ENCODE measurements at regions not wholly inside any gene's neighbourhood (a gene's known extent, or its start where the extent isn't known, plus 50 kb on each side); places are given as distances from the start of the nearest gene placed in this dataset.

DNA sequence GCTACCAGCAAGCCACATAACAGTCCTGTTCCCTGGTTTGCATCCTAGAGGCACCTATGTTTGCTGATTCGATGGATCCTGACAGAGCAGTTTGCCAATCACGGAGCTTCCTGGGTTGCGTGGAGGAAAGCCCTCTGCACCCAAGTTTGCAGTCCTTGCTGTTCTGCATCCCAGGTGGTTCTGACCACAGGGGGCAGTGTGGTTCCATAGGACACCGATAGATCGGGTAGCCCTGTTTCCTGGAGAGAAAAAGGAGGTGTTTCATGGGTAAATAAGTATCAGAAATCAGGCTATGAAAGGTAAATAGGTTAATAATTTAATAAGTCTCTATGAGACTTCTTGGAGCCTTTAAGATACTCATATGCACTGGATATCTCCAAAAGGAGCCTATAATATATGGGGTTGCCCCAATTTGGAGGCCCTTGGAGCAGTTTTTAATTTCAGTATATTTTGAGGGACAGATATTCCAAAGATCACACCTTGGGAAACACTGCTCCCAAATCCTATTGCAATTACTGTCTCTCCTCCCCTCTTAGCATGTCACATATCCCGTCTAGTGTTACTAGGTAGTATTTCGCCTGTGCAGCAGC is 194.6 kb upstream of the TPM1 start:
- Mint-ChIP-seq H3K9me3 (ENCODE audit: unreplicated experiment) (no peaks in the 10 kb centered on the region), H3K36me3 (ENCODE audit: unreplicated experiment) (no peaks in the 10 kb centered on the region), H3K4me3 (ENCODE audit: unreplicated experiment) (no peak overlapping the region), H3K27ac (ENCODE audit: unreplicated experiment) (peak overlapping the region; percentile 79), H3K27me3 (ENCODE audit: unreplicated experiment) (no peaks in the 10 kb centered on the region), H3K4me1 (ENCODE audit: unreplicated experiment) (peaks cover 94% of the 10 kb centered on the region)
- DNase-seq (ENCODE audit: extremely low spot score, unreplicated experiment): no peak
- TF ChIP-seq, protein P1, sequence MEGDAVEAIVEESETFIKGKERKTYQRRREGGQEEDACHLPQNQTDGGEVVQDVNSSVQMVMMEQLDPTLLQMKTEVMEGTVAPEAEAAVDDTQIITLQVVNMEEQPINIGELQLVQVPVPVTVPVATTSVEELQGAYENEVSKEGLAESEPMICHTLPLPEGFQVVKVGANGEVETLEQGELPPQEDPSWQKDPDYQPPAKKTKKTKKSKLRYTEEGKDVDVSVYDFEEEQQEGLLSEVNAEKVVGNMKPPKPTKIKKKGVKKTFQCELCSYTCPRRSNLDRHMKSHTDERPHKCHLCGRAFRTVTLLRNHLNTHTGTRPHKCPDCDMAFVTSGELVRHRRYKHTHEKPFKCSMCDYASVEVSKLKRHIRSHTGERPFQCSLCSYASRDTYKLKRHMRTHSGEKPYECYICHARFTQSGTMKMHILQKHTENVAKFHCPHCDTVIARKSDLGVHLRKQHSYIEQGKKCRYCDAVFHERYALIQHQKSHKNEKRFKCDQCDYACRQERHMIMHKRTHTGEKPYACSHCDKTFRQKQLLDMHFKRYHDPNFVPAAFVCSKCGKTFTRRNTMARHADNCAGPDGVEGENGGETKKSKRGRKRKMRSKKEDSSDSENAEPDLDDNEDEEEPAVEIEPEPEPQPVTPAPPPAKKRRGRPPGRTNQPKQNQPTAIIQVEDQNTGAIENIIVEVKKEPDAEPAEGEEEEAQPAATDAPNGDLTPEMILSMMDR (IDR thresholded peaks at IDR 0.05): peak; percentile 63

DNA sequence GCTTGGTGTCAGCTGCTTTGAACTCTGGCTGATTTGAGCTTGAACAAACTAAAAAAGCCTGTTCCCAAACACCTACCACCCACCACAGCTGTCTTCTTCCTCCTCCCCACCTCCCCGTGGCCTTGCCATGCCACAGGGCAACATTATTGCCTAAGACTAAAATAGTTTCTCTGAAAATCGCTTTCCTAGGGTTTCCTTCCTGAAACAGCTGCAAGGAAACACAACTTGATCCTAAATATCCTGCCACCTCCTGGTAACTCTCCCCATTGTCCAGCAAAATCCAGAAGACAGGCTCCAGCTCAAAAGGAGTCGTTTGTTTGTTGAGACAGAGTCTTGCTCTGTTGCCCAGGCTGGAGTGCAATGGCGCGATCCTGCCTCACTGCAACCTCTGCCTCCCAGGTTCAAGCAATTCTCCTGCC is 193.9 kb upstream of the TPM1 start:
- TF ChIP-seq, protein P1 (IDR thresholded peaks at IDR 0.05): peak; percentile 52
- peaks cover 88% of the 10 kb centered on the region for H3K4me1 Mint-ChIP-seq (ENCODE audit: unreplicated experiment)
- no peaks in the 10 kb centered on the region for H3K27me3 Mint-ChIP-seq (ENCODE audit: unreplicated experiment)
- H3K9me3 Mint-ChIP-seq (ENCODE audit: unreplicated experiment): no peaks in the 10 kb centered on the region
- peak overlapping the region; percentile 79 for H3K27ac Mint-ChIP-seq (ENCODE audit: unreplicated experiment)
- no peak overlapping the region for H3K4me3 Mint-ChIP-seq (ENCODE audit: unreplicated experiment)
- no peaks in the 10 kb centered on the region for H3K36me3 Mint-ChIP-seq (ENCODE audit: unreplicated experiment)
- no peak for DNase-seq (ENCODE audit: extremely low spot score, unreplicated experiment)

GRCh38 chr15:62849316-62850106 is 193.0 kb upstream of the TPM1 start:
- no peaks in the 10 kb centered on the region for H3K36me3 Mint-ChIP-seq (ENCODE audit: unreplicated experiment)
- H3K4me1 Mint-ChIP-seq (ENCODE audit: unreplicated experiment): peaks cover 80% of the 10 kb centered on the region
- TF ChIP-seq, protein P1 (IDR thresholded peaks at IDR 0.05): no peak
- no peak for DNase-seq (ENCODE audit: extremely low spot score, unreplicated experiment)
- no peaks in the 10 kb centered on the region for H3K9me3 Mint-ChIP-seq (ENCODE audit: unreplicated experiment)
- H3K27me3 Mint-ChIP-seq (ENCODE audit: unreplicated experiment): no peaks in the 10 kb centered on the region
- H3K4me3 Mint-ChIP-seq (ENCODE audit: unreplicated experiment): no peak overlapping the region
- peak overlapping the region; percentile 79 for H3K27ac Mint-ChIP-seq (ENCODE audit: unreplicated experiment)

- no peak for DNase-seq (ENCODE audit: extremely low spot score, unreplicated experiment)
- peak overlapping the region; percentile 96 for H3K27ac Mint-ChIP-seq (ENCODE audit: unreplicated experiment)
- no peak overlapping the region for H3K4me3 Mint-ChIP-seq (ENCODE audit: unreplicated experiment)
- no peaks in the 10 kb centered on the region for H3K36me3 Mint-ChIP-seq (ENCODE audit: unreplicated experiment)
- TF ChIP-seq, protein P1 (IDR thresholded peaks at IDR 0.05): no peak
- no peaks in the 10 kb centered on the region for H3K27me3 Mint-ChIP-seq (ENCODE audit: unreplicated experiment)
- peaks cover 72% of the 10 kb centered on the region for H3K4me1 Mint-ChIP-seq (ENCODE audit: unreplicated experiment)
- no peaks in the 10 kb centered on the region for H3K9me3 Mint-ChIP-seq (ENCODE audit: unreplicated experiment)
Observed at GRCh38 chr15:62850318-62850717, 192.2 kb upstream of the TPM1 start.

DNA sequence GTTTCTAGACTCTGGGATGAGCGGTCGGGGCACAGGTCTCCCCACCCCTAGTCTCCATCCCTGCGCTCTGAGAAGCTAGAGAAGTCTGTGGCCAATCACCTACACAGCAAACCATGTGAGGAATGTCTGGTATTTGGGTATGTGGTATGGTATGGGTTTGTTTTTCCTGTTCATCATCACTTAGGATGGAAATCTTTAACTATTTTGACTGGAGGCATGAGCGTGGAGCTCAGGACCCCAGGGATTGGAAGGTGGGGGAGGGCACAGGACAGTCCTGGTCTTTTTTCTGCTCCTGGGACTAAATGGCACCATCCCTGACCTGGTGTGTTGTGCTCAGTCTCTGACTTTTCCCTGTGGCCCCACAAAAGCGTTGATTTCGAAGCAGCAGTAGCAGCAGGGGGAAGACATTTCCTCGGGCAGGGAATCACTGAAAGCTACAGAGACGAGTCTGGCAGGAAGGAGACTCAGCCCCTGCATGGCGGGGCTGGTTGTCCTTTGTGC is 191.7 kb upstream of the TPM1 start:
- DNase-seq (ENCODE audit: extremely low spot score, unreplicated experiment): no peak
- Mint-ChIP-seq H3K4me1 (ENCODE audit: unreplicated experiment) (peaks cover 66% of the 10 kb centered on the region), H3K36me3 (ENCODE audit: unreplicated experiment) (no peaks in the 10 kb centered on the region), H3K27ac (ENCODE audit: unreplicated experiment) (peak overlapping the region; percentile 96), H3K27me3 (ENCODE audit: unreplicated experiment) (no peaks in the 10 kb centered on the region), H3K4me3 (ENCODE audit: unreplicated experiment) (peak overlapping the region; percentile 49), H3K9me3 (ENCODE audit: unreplicated experiment) (no peaks in the 10 kb centered on the region)
- TF ChIP-seq, protein P1 (IDR thresholded peaks at IDR 0.05): no peak

Data from osteocyte (in vitro differentiated cells).